ENCODE measurements at regions not wholly inside any gene's neighbourhood (a gene's known extent, or its start where the extent isn't known, plus 50 kb on each side); places are given as distances from the start of the nearest gene placed in this dataset.
A peak's percentile ranks its signal among the peaks of the same experiment; 100 is the strongest.

- TF ChIP-seq TOPORS (CRISPR knock-in tag; IDR thresholded peaks at IDR 0.05) = no peak; the same call in 1 of the 2 replicates
- TF ChIP-seq ZNF770 (CRISPR knock-in tag; IDR thresholded peaks at IDR 0.05) = no peak
- TF ChIP-seq CREB3 (CRISPR knock-in tag; IDR thresholded peaks at IDR 0.05) = peak; percentile 92; the same call in 1 of the 2 replicates
- no peak for TF ChIP-seq LCORL (IDR thresholded peaks at IDR 0.05)
- peak; percentile 34; the same call in 1 of the 2 replicates for TF ChIP-seq LCORL (CRISPR knock-in tag; IDR thresholded peaks at IDR 0.05)
- peak; percentile 82; the same call in 1 of the 2 replicates for TF ChIP-seq ZBTB21 (CRISPR knock-in tag; IDR thresholded peaks at IDR 0.05)
- no peak for TF ChIP-seq ZFAT (CRISPR knock-in tag; conservative IDR thresholded peaks at IDR 0.05)
- no peak for TF ChIP-seq AKAP8 (CRISPR knock-in tag; IDR thresholded peaks at IDR 0.05)
- TF ChIP-seq GATAD2A (CRISPR knock-in tag; IDR thresholded peaks at IDR 0.05) = peak; percentile 77
- no peak for TF ChIP-seq EED (CRISPR knock-in tag; IDR thresholded peaks at IDR 0.05)
- no peak for TF ChIP-seq MZF1 (CRISPR knock-in tag; IDR thresholded peaks at IDR 0.05; ENCODE audit: borderline replicate concordance)
- peak; percentile 86; the same call in 1 of the 2 replicates for TF ChIP-seq ZNF33B (CRISPR knock-in tag; IDR thresholded peaks at IDR 0.05)
- 0 out of 2 replicates have a peak, but pooled peaks have one; percentile 61 for TF ChIP-seq SIX1 (CRISPR knock-in tag; IDR thresholded peaks at IDR 0.05; ENCODE audit: borderline replicate concordance)
- TF ChIP-seq POLR2AphosphoS2 (IDR thresholded peaks at IDR 0.05; ENCODE audit: low read depth, low read length) = no peak
- no peak for TF ChIP-seq NFRKB (IDR thresholded peaks at IDR 0.05)
- no peak for TF ChIP-seq ZNF674 (CRISPR knock-in tag; IDR thresholded peaks at IDR 0.05; ENCODE audit: low read depth)
- TF ChIP-seq BORCS8-MEF2B (CRISPR knock-in tag; IDR thresholded peaks at IDR 0.05) = peak; percentile 95
- TF ChIP-seq, protein P1, sequence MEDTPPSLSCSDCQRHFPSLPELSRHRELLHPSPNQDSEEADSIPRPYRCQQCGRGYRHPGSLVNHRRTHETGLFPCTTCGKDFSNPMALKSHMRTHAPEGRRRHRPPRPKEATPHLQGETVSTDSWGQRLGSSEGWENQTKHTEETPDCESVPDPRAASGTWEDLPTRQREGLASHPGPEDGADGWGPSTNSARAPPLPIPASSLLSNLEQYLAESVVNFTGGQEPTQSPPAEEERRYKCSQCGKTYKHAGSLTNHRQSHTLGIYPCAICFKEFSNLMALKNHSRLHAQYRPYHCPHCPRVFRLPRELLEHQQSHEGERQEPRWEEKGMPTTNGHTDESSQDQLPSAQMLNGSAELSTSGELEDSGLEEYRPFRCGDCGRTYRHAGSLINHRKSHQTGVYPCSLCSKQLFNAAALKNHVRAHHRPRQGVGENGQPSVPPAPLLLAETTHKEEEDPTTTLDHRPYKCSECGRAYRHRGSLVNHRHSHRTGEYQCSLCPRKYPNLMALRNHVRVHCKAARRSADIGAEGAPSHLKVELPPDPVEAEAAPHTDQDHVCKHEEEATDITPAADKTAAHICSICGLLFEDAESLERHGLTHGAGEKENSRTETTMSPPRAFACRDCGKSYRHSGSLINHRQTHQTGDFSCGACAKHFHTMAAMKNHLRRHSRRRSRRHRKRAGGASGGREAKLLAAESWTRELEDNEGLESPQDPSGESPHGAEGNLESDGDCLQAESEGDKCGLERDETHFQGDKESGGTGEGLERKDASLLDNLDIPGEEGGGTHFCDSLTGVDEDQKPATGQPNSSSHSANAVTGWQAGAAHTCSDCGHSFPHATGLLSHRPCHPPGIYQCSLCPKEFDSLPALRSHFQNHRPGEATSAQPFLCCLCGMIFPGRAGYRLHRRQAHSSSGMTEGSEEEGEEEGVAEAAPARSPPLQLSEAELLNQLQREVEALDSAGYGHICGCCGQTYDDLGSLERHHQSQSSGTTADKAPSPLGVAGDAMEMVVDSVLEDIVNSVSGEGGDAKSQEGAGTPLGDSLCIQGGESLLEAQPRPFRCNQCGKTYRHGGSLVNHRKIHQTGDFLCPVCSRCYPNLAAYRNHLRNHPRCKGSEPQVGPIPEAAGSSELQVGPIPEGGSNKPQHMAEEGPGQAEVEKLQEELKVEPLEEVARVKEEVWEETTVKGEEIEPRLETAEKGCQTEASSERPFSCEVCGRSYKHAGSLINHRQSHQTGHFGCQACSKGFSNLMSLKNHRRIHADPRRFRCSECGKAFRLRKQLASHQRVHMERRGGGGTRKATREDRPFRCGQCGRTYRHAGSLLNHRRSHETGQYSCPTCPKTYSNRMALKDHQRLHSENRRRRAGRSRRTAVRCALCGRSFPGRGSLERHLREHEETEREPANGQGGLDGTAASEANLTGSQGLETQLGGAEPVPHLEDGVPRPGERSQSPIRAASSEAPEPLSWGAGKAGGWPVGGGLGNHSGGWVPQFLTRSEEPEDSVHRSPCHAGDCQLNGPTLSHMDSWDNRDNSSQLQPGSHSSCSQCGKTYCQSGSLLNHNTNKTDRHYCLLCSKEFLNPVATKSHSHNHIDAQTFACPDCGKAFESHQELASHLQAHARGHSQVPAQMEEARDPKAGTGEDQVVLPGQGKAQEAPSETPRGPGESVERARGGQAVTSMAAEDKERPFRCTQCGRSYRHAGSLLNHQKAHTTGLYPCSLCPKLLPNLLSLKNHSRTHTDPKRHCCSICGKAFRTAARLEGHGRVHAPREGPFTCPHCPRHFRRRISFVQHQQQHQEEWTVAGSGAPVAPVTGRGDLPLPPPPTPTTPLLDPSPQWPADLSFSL (CRISPR knock-in tag; IDR thresholded peaks at IDR 0.05) = no peak
- peak; percentile 78 for TF ChIP-seq ZNF883 (CRISPR knock-in tag; IDR thresholded peaks at IDR 0.05; ENCODE audit: not compliant biosample characterization)
- 0 out of 2 replicates have a peak, but pooled peaks have one; percentile 59 for TF ChIP-seq TMF1 (CRISPR knock-in tag; IDR thresholded peaks at IDR 0.05; ENCODE audit: low read depth)
- peak; percentile 99 for TF ChIP-seq KLF6 (CRISPR knock-in tag; IDR thresholded peaks at IDR 0.05)
- peak; percentile 69; the same call in 1 of the 2 replicates for TF ChIP-seq JUND (CRISPR knock-in tag; IDR thresholded peaks at IDR 0.05)
- peak; percentile 93 for TF ChIP-seq TEAD2 (CRISPR knock-in tag; IDR thresholded peaks at IDR 0.05)
Measured at GRCh38 chr20:48523191-48523995, 304.4 kb downstream of the PREX1 start (continued).
